ENCODE measurements at regions not wholly inside any gene's neighbourhood (a gene's known extent, or its start where the extent isn't known, plus 50 kb on each side); places are given as distances from the start of the nearest gene placed in this dataset.

DNA sequence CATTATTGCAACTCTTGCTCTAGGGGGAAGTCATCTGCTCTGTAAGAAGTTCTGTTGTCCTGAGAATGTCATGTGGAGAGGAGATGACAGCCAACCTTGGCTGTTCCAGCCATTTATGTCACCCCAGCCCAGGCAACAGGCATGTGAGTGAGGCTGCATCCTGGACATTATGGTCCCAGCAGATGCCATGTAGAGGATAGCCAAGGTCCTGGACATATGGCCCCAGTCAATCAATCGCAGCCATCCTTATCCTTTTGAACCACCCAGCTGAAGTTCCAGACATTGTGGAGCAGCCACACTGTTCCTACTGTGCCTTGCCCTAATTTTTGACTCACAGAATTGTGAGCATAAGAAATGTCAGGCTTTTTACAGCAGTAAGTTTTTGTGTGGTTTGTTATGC is 84.9 kb downstream of the AVPR1A start:
- Histone ChIP-seq H4K20me1 (ENCODE audit: insufficient read depth, low read length, poor library complexity, severe bottlenecking) (no peaks in the 10 kb centered on the region), H3F3A (ENCODE audit: low read depth) (no peaks in the 10 kb centered on the region), H3K79me2 (ENCODE audit: insufficient read depth, low read length) (no peaks in the 10 kb centered on the region), H3K4me3 (ENCODE audit: low read length, poor library complexity, severe bottlenecking) (no peak overlapping the region), H3K4me1 (ENCODE audit: insufficient read depth, low read length, poor library complexity, severe bottlenecking) (peaks cover 6% of the 10 kb centered on the region), H3K9ac (ENCODE audit: low read depth, low read length, poor library complexity, severe bottlenecking) (no peak overlapping the region), H3K4me2 (ENCODE audit: low read depth, low read length, poor library complexity, severe bottlenecking) (no peak overlapping the region), H3K9me3 (ENCODE audit: insufficient read depth, low read depth, low read length) (no peaks in the 10 kb centered on the region), H3K36me3 (ENCODE audit: insufficient read depth, low read length) (no peaks in the 10 kb centered on the region), H3K9me2 (replicated peaks; ENCODE audit: low read depth, low read length) (no peaks in the 10 kb centered on the region), H3K27me3 (ENCODE audit: insufficient read depth, low read length, poor library complexity, severe bottlenecking) (no peaks in the 10 kb centered on the region), H2AFZ (ENCODE audit: low read length) (peak overlapping the region; percentile 38; the same call in 1 of the 2 replicates)
- TF ChIP-seq, protein P1, sequence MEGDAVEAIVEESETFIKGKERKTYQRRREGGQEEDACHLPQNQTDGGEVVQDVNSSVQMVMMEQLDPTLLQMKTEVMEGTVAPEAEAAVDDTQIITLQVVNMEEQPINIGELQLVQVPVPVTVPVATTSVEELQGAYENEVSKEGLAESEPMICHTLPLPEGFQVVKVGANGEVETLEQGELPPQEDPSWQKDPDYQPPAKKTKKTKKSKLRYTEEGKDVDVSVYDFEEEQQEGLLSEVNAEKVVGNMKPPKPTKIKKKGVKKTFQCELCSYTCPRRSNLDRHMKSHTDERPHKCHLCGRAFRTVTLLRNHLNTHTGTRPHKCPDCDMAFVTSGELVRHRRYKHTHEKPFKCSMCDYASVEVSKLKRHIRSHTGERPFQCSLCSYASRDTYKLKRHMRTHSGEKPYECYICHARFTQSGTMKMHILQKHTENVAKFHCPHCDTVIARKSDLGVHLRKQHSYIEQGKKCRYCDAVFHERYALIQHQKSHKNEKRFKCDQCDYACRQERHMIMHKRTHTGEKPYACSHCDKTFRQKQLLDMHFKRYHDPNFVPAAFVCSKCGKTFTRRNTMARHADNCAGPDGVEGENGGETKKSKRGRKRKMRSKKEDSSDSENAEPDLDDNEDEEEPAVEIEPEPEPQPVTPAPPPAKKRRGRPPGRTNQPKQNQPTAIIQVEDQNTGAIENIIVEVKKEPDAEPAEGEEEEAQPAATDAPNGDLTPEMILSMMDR (conservative IDR thresholded peaks at IDR 0.05; ENCODE audit: low read length), result no peak
- no peak for TF ChIP-seq EZH2phosphoT487 (IDR thresholded peaks at IDR 0.05; ENCODE audit: borderline replicate concordance)

DNA sequence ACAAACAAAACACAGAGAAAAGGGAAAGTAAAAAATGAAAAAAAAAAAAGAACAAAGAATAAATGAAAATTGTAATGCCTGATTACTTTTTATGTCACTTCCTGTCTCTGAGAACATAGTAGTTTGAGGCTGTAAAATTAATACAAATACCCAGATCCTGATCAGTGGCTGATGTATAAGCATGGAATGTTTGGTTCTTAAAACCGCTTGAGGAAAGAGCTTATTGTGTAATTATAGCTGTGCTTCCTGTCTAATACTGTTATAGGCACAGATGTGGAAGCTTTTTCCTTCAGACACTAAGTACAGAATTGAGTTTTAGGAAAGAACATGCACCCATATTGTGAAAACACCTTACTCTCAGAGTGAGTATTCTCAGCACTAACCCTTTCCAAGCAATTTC is 86.9 kb downstream of the AVPR1A start:
- no peaks in the 10 kb centered on the region for H3K27me3 ChIP-seq (ENCODE audit: insufficient read depth, low read length, poor library complexity, severe bottlenecking)
- no peak overlapping the region for H3K4me2 ChIP-seq (ENCODE audit: low read depth, low read length, poor library complexity, severe bottlenecking)
- H3K9me2 ChIP-seq (replicated peaks; ENCODE audit: low read depth, low read length), result no peaks in the 10 kb centered on the region
- H3K9ac ChIP-seq (ENCODE audit: low read depth, low read length, poor library complexity, severe bottlenecking), result no peak overlapping the region
- no peaks in the 10 kb centered on the region for H3F3A ChIP-seq (ENCODE audit: low read depth)
- no peaks in the 10 kb centered on the region for H3K36me3 ChIP-seq (ENCODE audit: insufficient read depth, low read length)
- H3K9me3 ChIP-seq (ENCODE audit: insufficient read depth, low read depth, low read length), result no peaks in the 10 kb centered on the region
- H3K4me3 ChIP-seq (ENCODE audit: low read length, poor library complexity, severe bottlenecking), result no peak overlapping the region
- no peaks in the 10 kb centered on the region for H4K20me1 ChIP-seq (ENCODE audit: insufficient read depth, low read length, poor library complexity, severe bottlenecking)
- H2AFZ ChIP-seq (ENCODE audit: low read length), result peak overlapping the region; percentile 79; the same call in 1 of the 2 replicates
- TF ChIP-seq, protein P1 (conservative IDR thresholded peaks at IDR 0.05; ENCODE audit: low read length), result no peak
- TF ChIP-seq EZH2phosphoT487 (IDR thresholded peaks at IDR 0.05; ENCODE audit: borderline replicate concordance), result no peak
- H3K4me1 ChIP-seq (ENCODE audit: insufficient read depth, low read length, poor library complexity, severe bottlenecking), result peaks cover 6% of the 10 kb centered on the region
- no peaks in the 10 kb centered on the region for H3K79me2 ChIP-seq (ENCODE audit: insufficient read depth, low read length)

DNA sequence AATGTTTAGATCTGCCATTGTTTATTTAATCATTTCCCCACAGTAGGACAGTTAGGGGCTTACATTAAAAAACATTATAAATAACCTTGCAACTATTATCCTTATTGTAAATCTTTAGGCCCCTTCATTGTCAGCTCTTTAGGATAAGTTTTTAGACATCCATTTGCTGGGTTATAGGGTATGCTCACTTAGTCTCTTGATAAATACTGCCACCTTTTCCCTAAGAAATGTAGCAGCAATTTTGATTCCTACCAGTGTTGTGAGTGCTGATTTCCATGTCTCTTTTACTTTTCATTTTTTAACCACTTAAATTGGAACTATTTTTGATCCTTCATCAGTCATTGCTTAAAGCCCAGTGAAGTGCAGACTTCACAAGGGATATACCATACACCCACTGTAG is 94.4 kb downstream of the AVPR1A start:
- H3K36me3 ChIP-seq (ENCODE audit: insufficient read depth, low read length), result no peaks in the 10 kb centered on the region
- H3K4me1 ChIP-seq (ENCODE audit: insufficient read depth, low read length, poor library complexity, severe bottlenecking), result no peaks in the 10 kb centered on the region
- H3K9me3 ChIP-seq (ENCODE audit: insufficient read depth, low read depth, low read length), result no peaks in the 10 kb centered on the region
- no peaks in the 10 kb centered on the region for H3F3A ChIP-seq (ENCODE audit: low read depth)
- no peaks in the 10 kb centered on the region for H3K9me2 ChIP-seq (replicated peaks; ENCODE audit: low read depth, low read length)
- no peaks in the 10 kb centered on the region for H3K27me3 ChIP-seq (ENCODE audit: insufficient read depth, low read length, poor library complexity, severe bottlenecking)
- no peak overlapping the region for H2AFZ ChIP-seq (ENCODE audit: low read length)
- TF ChIP-seq, protein P1 (conservative IDR thresholded peaks at IDR 0.05; ENCODE audit: low read length), result no peak
- no peak for TF ChIP-seq EZH2phosphoT487 (IDR thresholded peaks at IDR 0.05; ENCODE audit: borderline replicate concordance)
- no peak overlapping the region for H3K4me2 ChIP-seq (ENCODE audit: low read depth, low read length, poor library complexity, severe bottlenecking)
- no peaks in the 10 kb centered on the region for H3K79me2 ChIP-seq (ENCODE audit: insufficient read depth, low read length)
- H4K20me1 ChIP-seq (ENCODE audit: insufficient read depth, low read length, poor library complexity, severe bottlenecking), result no peaks in the 10 kb centered on the region
- no peak overlapping the region for H3K9ac ChIP-seq (ENCODE audit: low read depth, low read length, poor library complexity, severe bottlenecking)
- no peak overlapping the region for H3K4me3 ChIP-seq (ENCODE audit: low read length, poor library complexity, severe bottlenecking)
